PC-9 (cell line): ENCODE measurements at regions not wholly inside any gene's neighbourhood (a gene's known extent, or its start where the extent isn't known, plus 50 kb on each side); places are given as distances from the start of the nearest gene placed in this dataset.

Experiments
- BruUV-seq: library from RNA; stranded (reverse); fragments of 400-500 nt; replicated peaks from 2 replicates; lab custom pipeline; 2021; lab: Mats Ljungman, UMichigan
- CTCF ChIA-PET: fragments of 300-600 bp; sonication (Branson Sonifier 250); formaldehyde crosslinking; loops from one replicate; lab custom pipeline; 2022; ENCODE audit warnings: antibody characterized with exemption; lab: Charles Lee
- POLR2A ChIA-PET: fragments of 300-600 bp; sonication (Branson Sonifier 250); formaldehyde crosslinking; loops from one replicate; lab custom pipeline; 2022; ENCODE audit warnings: antibody characterized with exemption; ENCODE audit not compliant: unreplicated experiment; lab: Charles Lee
- DNase-seq, 2 experiments: peaks; one replicate each; pipeline versions ENCODE4 v3.0.0 to v3.0.0-alpha.2; 2015 to 2022; ENCODE audit warnings: mixed read lengths in 1 of 2
- H2AFZ ChIP-seq: fragments of 200-600 bp; sonication (generic); 2 replicates; pipeline ENCODE4 v1.8.1; 2017; ENCODE audit warnings: antibody characterized with exemption
- H3F3A ChIP-seq: fragments of 200-600 bp; sonication (generic); 2 replicates; pipeline ENCODE4 v1.8.1; 2017; ENCODE audit warnings: antibody characterized with exemption, mild to moderate bottlenecking, low read depth; ENCODE audit not compliant: insufficient read depth
- H3K27ac ChIP-seq: fragments of 200-600 bp; sonication (generic); 2 replicates; pipeline ENCODE4 v1.6.1; 2016; ENCODE audit warnings: mixed run types
- H3K27me3 ChIP-seq: fragments of 200-600 bp; sonication (generic); 2 replicates; pipeline ENCODE4 v1.6.1; 2016; ENCODE audit warnings: low read depth, mixed run types; ENCODE audit not compliant: insufficient read depth
- H3K36me3 ChIP-seq: fragments of 200-600 bp; sonication (generic); 2 replicates; pipeline ENCODE4 v1.6.1; 2016; ENCODE audit warnings: low read depth, mixed run types
- H3K4me1 ChIP-seq: fragments of 200-600 bp; sonication (generic); replicated peaks from 2 replicates; pipeline ENCODE4 v1.6.1; 2016; ENCODE audit warnings: mixed run types; ENCODE audit not compliant: insufficient read depth
- H3K4me2 ChIP-seq: fragments of 200-600 bp; sonication (generic); 2 replicates; pipeline ENCODE4 v1.6.1; 2017; ENCODE audit warnings: mixed run types
- H3K4me3 ChIP-seq: fragments of 200-600 bp; sonication (generic); 2 replicates; pipeline ENCODE4 v1.6.1; 2016; ENCODE audit warnings: mixed run types
- H3K79me2 ChIP-seq: fragments of 200-600 bp; sonication (generic); 2 replicates; pipeline ENCODE4 v1.6.1; 2017; ENCODE audit warnings: low read depth, mixed run types
- H3K9me2 ChIP-seq: fragments of 200-600 bp; sonication (generic); 2 replicates; pipeline ENCODE4 v1.8.1; 2017; ENCODE audit warnings: mild to moderate bottlenecking; ENCODE audit not compliant: insufficient read depth
- H3K9me3 ChIP-seq: fragments of 200-600 bp; sonication (generic); 2 replicates; pipeline ENCODE4 v1.8.1; 2016; ENCODE audit warnings: low read depth; ENCODE audit not compliant: insufficient read depth
- H4K20me1 ChIP-seq: fragments of 200-600 bp; sonication (generic); 2 replicates; pipeline ENCODE4 v1.8.1; 2017; ENCODE audit not compliant: insufficient read depth
- CTCF ChIP-seq: fragments of 200-600 bp; sonication (generic); conservative IDR thresholded peaks from 2 replicates; pipeline ENCODE4 v1.6.1; 2017; ENCODE audit warnings: mixed run types, antibody characterized with exemption, mild to moderate bottlenecking, moderate library complexity
- EZH2 ChIP-seq: fragments of 200-600 bp; sonication (generic); IDR thresholded peaks from 2 replicates; pipeline ENCODE4 v1.8.0; 2017; ENCODE audit warnings: antibody characterized with exemption, low read depth
- intact Hi-C: fragments of 100-400 bp; cut with micrococcal nuclease; formaldehyde crosslinking; loops from one replicate; pipeline ENCODE4 v1.10.0; 2022; ENCODE audit not compliant: unreplicated experiment

GRCh38 chr10:93175490-93175889 lies 101.8 kb downstream of the CYP26A1 start:
- Histone ChIP-seq H3F3A (no peaks in the 10 kb centered on the region), H4K20me1 (no peaks in the 10 kb centered on the region), H3K4me1 (peaks cover 9% of the 10 kb centered on the region; the same call in 1 of the 2 replicates), H3K4me2 (no peak overlapping the region), H3K79me2 (no peaks in the 10 kb centered on the region), H3K27me3 (no peaks in the 10 kb centered on the region), H3K27ac (no peak overlapping the region), H3K36me3 (no peaks in the 10 kb centered on the region), H3K4me3 (no peak overlapping the region), H3K9me3 (no peaks in the 10 kb centered on the region), H3K9me2 (no peaks in the 10 kb centered on the region), H2AFZ (no peak overlapping the region)
- TF ChIP-seq CTCF (no peak), EZH2 (no peak)
- no peak for DNase-seq
- intact Hi-C loops, result no loop called here
- CTCF ChIA-PET, result no interaction called here
- no TSS peak for BruUV-seq
- POLR2A ChIA-PET, result no interaction called here

- CTCF ChIA-PET, result no interaction called here
- no peak for TF ChIP-seq CTCF
- Histone ChIP-seq H3K79me2 (no peaks in the 10 kb centered on the region), H2AFZ (no peak overlapping the region), H3K27ac (no peak overlapping the region), H3K9me2 (no peaks in the 10 kb centered on the region), H3K4me3 (no peak overlapping the region), H3K4me1 (peaks cover 9% of the 10 kb centered on the region; the same call in 1 of the 2 replicates), H3F3A (no peaks in the 10 kb centered on the region), H3K36me3 (no peaks in the 10 kb centered on the region), H3K4me2 (no peak overlapping the region), H4K20me1 (no peaks in the 10 kb centered on the region), H3K9me3 (no peaks in the 10 kb centered on the region), H3K27me3 (no peaks in the 10 kb centered on the region)
- no peak for DNase-seq
- POLR2A ChIA-PET, result no interaction called here
- intact Hi-C loops, result no loop called here
- BruUV-seq, result no TSS peak
Observed at GRCh38 chr10:93177511-93177910, 103.8 kb downstream of the CYP26A1 start.

- Histone ChIP-seq H3K9me3 (no peaks in the 10 kb centered on the region), H3K4me3 (no peak overlapping the region), H3K79me2 (no peaks in the 10 kb centered on the region), H3K4me1 (peaks cover 9% of the 10 kb centered on the region; the same call in 1 of the 2 replicates), H3K36me3 (no peaks in the 10 kb centered on the region), H3K27me3 (no peaks in the 10 kb centered on the region), H3F3A (no peaks in the 10 kb centered on the region), H2AFZ (no peak overlapping the region), H3K9me2 (no peaks in the 10 kb centered on the region), H3K27ac (no peak overlapping the region), H3K4me2 (no peak overlapping the region), H4K20me1 (no peaks in the 10 kb centered on the region)
- no peak for DNase-seq
- TF ChIP-seq EZH2 (no peak), CTCF (no peak)
- ChIA-PET CTCF (no interaction called here), POLR2A (no interaction called here)
- intact Hi-C loops, result no loop called here
- no TSS peak for BruUV-seq
Observed at GRCh38 chr10:93178226-93178625, 104.5 kb downstream of the CYP26A1 start.
